NCI-H2107 treated with DMSO at 0.1 percent for 48 hours (cell line): ENCODE measurements at regions not wholly inside any gene's neighbourhood (a gene's known extent, or its start where the extent isn't known, plus 50 kb on each side); places are given as distances from the start of the nearest gene placed in this dataset.

ENCODE experiments used
- DNase-seq: peaks from one replicate; lab custom pipeline; 2025; ENCODE audit not compliant: unreplicated experiment; lab: John Stamatoyannopoulos, UW

- DNase-seq, result no peak
These were observed 133.0 kb downstream of the ZDHHC21 start for GRCh38 chr9:14560194-14560593.

- no peak for DNase-seq
These were observed 138.3 kb downstream of the ZDHHC21 start for GRCh38 chr9:14554886-14555285.

GRCh38 chr9:14547245-14548060, 145.8 kb downstream of the ZDHHC21 start:
- DNase-seq, result no peak

GRCh38 chr9:14546693-14547092, 146.5 kb downstream of the ZDHHC21 start:
- no peak for DNase-seq

GRCh38 chr9:14542071-14542470, 151.2 kb downstream of the ZDHHC21 start:
- DNase-seq, result peak; percentile 95

GRCh38 chr9:14538526-14538925, 154.7 kb downstream of the ZDHHC21 start:
- no peak for DNase-seq

GRCh38 chr9:14535161-14535955, 157.9 kb downstream of the ZDHHC21 start:
- no peak for DNase-seq

- no peak for DNase-seq
These were observed 159.2 kb downstream of the ZDHHC21 start for GRCh38 chr9:14533867-14534640.

GRCh38 chr9:14532456-14533115, 160.6 kb downstream of the ZDHHC21 start:
- DNase-seq, result no peak

- no peak for DNase-seq
These were observed 161.6 kb downstream of the ZDHHC21 start for GRCh38 chr9:14531341-14532269.

GRCh38 chr9:14530841-14531240, 162.4 kb downstream of the ZDHHC21 start:
- no peak for DNase-seq

- no peak for DNase-seq
These were observed 162.9 kb downstream of the ZDHHC21 start for GRCh38 chr9:14530366-14530765.

GRCh38 chr9:14529629-14530028, 163.6 kb downstream of the ZDHHC21 start:
- DNase-seq, result no peak

- DNase-seq, result peak; percentile 5
These were observed 164.2 kb downstream of the ZDHHC21 start for GRCh38 chr9:14529054-14529453.

GRCh38 chr9:14526504-14526903, 166.7 kb downstream of the ZDHHC21 start:
- DNase-seq, result no peak

- no peak for DNase-seq
These were observed 167.4 kb downstream of the ZDHHC21 start for GRCh38 chr9:14525856-14526255.

- DNase-seq, result no peak
These were observed 168.2 kb downstream of the ZDHHC21 start for GRCh38 chr9:14524873-14525515.

GRCh38 chr9:14523545-14523944, 169.7 kb downstream of the ZDHHC21 start:
- DNase-seq, result no peak

GRCh38 chr9:14522627-14523379, 170.4 kb downstream of the ZDHHC21 start:
- no peak for DNase-seq
